AG04449 (cell line): ENCODE measurements at regions not wholly inside any gene's neighbourhood (a gene's known extent, or its start where the extent isn't known, plus 50 kb on each side); places are given as distances from the start of the nearest gene placed in this dataset.
A peak's percentile ranks its signal among the peaks of the same experiment; 100 is the strongest.

Source experiments
- CTCF ChIA-PET: fragments of 350-600 bp; formaldehyde crosslinking; extraction: SDS; loops from one replicate; lab custom pipeline; 2021; ENCODE audit warnings: antibody characterized with exemption; lab: Yijun Ruan, JAX
- POLR2A ChIA-PET: fragments of 400-600, 350-600 bp; formaldehyde crosslinking; extraction: SDS; loops from one replicate; lab custom pipeline; 2020; ENCODE audit warnings: antibody characterized with exemption, inconsistent platforms; lab: Yijun Ruan, JAX
- DNase-seq: peaks from one replicate; pipeline ENCODE4 v3.0.0-alpha.2; 2010; ENCODE audit warnings: low read depth, low spot score
- H3K4me3 ChIP-seq: 2 replicates; pipeline ENCODE4 v1.5.1; 2011; ENCODE audit warnings: low read depth, mild to moderate bottlenecking, control low read depth, low read length
- TF ChIP-seq, protein P1 (sequence below): IDR thresholded peaks from one replicate; pipeline ENCODE4 v1.5.1; 2011; ENCODE audit warnings: mild to moderate bottlenecking, moderate library complexity, low read length, control low read depth, inconsistent platforms; ENCODE audit not compliant: insufficient read depth; ENCODE audit errors: missing control alignments

- no peak for DNase-seq
- POLR2A ChIA-PET, result no interaction called here
- TF ChIP-seq, protein P1, sequence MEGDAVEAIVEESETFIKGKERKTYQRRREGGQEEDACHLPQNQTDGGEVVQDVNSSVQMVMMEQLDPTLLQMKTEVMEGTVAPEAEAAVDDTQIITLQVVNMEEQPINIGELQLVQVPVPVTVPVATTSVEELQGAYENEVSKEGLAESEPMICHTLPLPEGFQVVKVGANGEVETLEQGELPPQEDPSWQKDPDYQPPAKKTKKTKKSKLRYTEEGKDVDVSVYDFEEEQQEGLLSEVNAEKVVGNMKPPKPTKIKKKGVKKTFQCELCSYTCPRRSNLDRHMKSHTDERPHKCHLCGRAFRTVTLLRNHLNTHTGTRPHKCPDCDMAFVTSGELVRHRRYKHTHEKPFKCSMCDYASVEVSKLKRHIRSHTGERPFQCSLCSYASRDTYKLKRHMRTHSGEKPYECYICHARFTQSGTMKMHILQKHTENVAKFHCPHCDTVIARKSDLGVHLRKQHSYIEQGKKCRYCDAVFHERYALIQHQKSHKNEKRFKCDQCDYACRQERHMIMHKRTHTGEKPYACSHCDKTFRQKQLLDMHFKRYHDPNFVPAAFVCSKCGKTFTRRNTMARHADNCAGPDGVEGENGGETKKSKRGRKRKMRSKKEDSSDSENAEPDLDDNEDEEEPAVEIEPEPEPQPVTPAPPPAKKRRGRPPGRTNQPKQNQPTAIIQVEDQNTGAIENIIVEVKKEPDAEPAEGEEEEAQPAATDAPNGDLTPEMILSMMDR, result no peak
- no peak overlapping the region for H3K4me3 ChIP-seq
- CTCF ChIA-PET, result no interaction called here
Observed at GRCh38 chr5:174843263-174844250, 119.2 kb downstream of the MSX2 start.

GRCh38 chr5:174840435-174840834, 116.1 kb downstream of the MSX2 start:
- TF ChIP-seq, protein P1, result no peak
- CTCF ChIA-PET, result interaction anchor here (1.2 kb wide), 1 partner anchor 95 kb away, joined by 3 read pairs; no protein-coding TSS in a partner anchor
- no peak for DNase-seq
- H3K4me3 ChIP-seq, result no peak overlapping the region
- POLR2A ChIA-PET, result no interaction called here

- ChIA-PET CTCF (interaction anchor here (0.8 to 1.4 kb wide), 3 partner anchors 45 to 420 kb away, joined by 3 to 4 read pairs (median 4); no protein-coding TSS in a partner anchor), POLR2A (no interaction called here)
- no peak for DNase-seq
- H3K4me3 ChIP-seq, result no peak overlapping the region
- TF ChIP-seq, protein P1, result no peak
Observed at GRCh38 chr5:174839196-174839595, 114.8 kb downstream of the MSX2 start.

GRCh38 chr5:174837919-174838902, 113.8 kb downstream of the MSX2 start:
- TF ChIP-seq, protein P1, result no peak
- ChIA-PET POLR2A (no interaction called here), CTCF (interaction anchor here (0.8 to 1.4 kb wide), 2 partner anchors 44 to 419 kb away, joined by 4 read pairs; no protein-coding TSS in a partner anchor)
- DNase-seq, result peak; percentile 54
- no peak overlapping the region for H3K4me3 ChIP-seq

DNA sequence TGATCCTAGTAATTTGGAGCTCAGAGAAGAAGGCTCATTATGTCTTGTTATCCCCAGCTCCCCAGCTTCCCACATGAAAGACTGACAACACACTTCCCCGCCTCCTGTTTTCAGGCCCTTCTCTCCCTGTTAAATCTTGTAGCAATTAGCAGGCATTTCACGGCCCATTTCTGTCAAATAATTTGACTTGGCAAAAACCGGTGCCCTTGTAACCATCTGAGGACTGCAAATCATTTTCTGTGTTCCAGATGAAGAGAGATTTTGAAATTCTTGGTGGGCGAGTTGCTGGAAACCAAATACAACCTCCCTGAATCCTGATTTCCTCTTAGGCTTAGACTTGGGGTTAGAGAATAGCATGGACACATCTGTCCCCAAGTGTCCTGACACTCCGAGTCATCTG, 109.7 kb downstream of the MSX2 start:
- CTCF ChIA-PET, result interaction anchor here (0.5 kb wide), 1 partner anchor 110 kb away, joined by 4 read pairs; the partner anchor contains the start of gene MSX2
- POLR2A ChIA-PET, result no interaction called here
- H3K4me3 ChIP-seq, result no peak overlapping the region
- no peak for DNase-seq
- TF ChIP-seq, protein P1, result no peak
